ENCODE measurements at regions not wholly inside any gene's neighbourhood (a gene's known extent, or its start where the extent isn't known, plus 50 kb on each side); places are given as distances from the start of the nearest gene placed in this dataset.

- Histone ChIP-seq H3F3A (replicated peaks; ENCODE audit: low read depth) (no peaks in the 10 kb centered on the region), H2AFZ (no peak overlapping the region), H3K4me2 (no peak overlapping the region), H3K4me3 (no peak overlapping the region), H3K36me3 (ENCODE audit: insufficient read depth) (no peaks in the 10 kb centered on the region), H3K27me3 (ENCODE audit: insufficient read depth) (no peaks in the 10 kb centered on the region), H3K9me2 (ENCODE audit: insufficient read depth) (no peaks in the 10 kb centered on the region), H3K79me2 (replicated peaks; ENCODE audit: insufficient read depth) (no peaks in the 10 kb centered on the region), H3K4me1 (ENCODE audit: insufficient read depth) (no peaks in the 10 kb centered on the region), H3K27ac (ENCODE audit: low read depth) (no peak overlapping the region), H4K20me1 (replicated peaks; ENCODE audit: insufficient read depth) (no peaks in the 10 kb centered on the region)
- Mint-ChIP-seq H3K36me3 (ENCODE audit: low read depth) (no peaks in the 10 kb centered on the region), H3K27ac (no peak overlapping the region), H3K4me3 (no peak overlapping the region), H3K4me1 (0 out of 3 replicates have a peak, but pooled peaks cover 2% of the 10 kb centered on the region), H3K27me3 (ENCODE audit: insufficient read depth, low read depth, poor library complexity) (peaks cover 1% of the 10 kb centered on the region), H3K9me3 (no peaks in the 10 kb centered on the region)
- no peak for ATAC-seq
- DNase-seq (ENCODE audit: low spot score), result no peak
- TF ChIP-seq EZH2phosphoT487 (IDR thresholded peaks at IDR 0.05; ENCODE audit: unreplicated experiment) (no peak), REST (IDR thresholded peaks at IDR 0.05; ENCODE audit: unreplicated experiment) (no peak), CREB1 (CRISPR knock-in tag; IDR thresholded peaks at IDR 0.05; ENCODE audit: low read depth) (no peak), ZNF114 (CRISPR knock-in tag; IDR thresholded peaks at IDR 0.05) (no peak), STAT1 (IDR thresholded peaks at IDR 0.05; ENCODE audit: unreplicated experiment) (no peak), ZNF331 (CRISPR knock-in tag; IDR thresholded peaks at IDR 0.05; ENCODE audit: low read depth) (no peak), ETS1 (IDR thresholded peaks at IDR 0.05) (no peak), NANOG (IDR thresholded peaks at IDR 0.05; ENCODE audit: borderline replicate concordance) (no peak), POLR2AphosphoS5 (IDR thresholded peaks at IDR 0.05; ENCODE audit: low read depth) (no peak), ZNF462 (CRISPR knock-in tag; IDR thresholded peaks at IDR 0.05) (no peak), CTCF (conservative IDR thresholded peaks at IDR 0.05; ENCODE audit: low read depth in 2 of 2) (no peak)
Measured at GRCh38 chr4:155565776-155566175, 100.9 kb upstream of the GUCY1A1 start.

Measured in GM23338 (cell line).